KOPT-K1 (cell line): ENCODE measurements at regions not wholly inside any gene's neighbourhood (a gene's known extent, or its start where the extent isn't known, plus 50 kb on each side); places are given as distances from the start of the nearest gene placed in this dataset.
"Not testable (repeated sequence)": the region's sequence is repeated elsewhere in the genome, so short reads cannot be mapped to it uniquely, and the experiment has no call there.

Experiments used
- H3K27ac ChIP-seq: fragments of 200-600 bp; sonication (generic); 2 replicates; pipeline ENCODE4 v1.5.1; 2016; ENCODE audit warnings: antibody characterized with exemption, mild to moderate bottlenecking, low read depth, low read length; ENCODE audit not compliant: poor library complexity, severe bottlenecking
- H3K36me3 ChIP-seq: fragments of 200-600 bp; sonication (generic); 2 replicates; pipeline ENCODE4 v1.5.1; 2017; ENCODE audit warnings: antibody characterized with exemption, mild to moderate bottlenecking, low read length, moderate library complexity; ENCODE audit not compliant: insufficient read depth
- H3K9me3 ChIP-seq: fragments of 200-600 bp; sonication (generic); 2 replicates; pipeline ENCODE4 v1.5.1; 2017; ENCODE audit warnings: antibody characterized with exemption, low read length, mild to moderate bottlenecking; ENCODE audit not compliant: insufficient read depth, poor library complexity, severe bottlenecking

DNA sequence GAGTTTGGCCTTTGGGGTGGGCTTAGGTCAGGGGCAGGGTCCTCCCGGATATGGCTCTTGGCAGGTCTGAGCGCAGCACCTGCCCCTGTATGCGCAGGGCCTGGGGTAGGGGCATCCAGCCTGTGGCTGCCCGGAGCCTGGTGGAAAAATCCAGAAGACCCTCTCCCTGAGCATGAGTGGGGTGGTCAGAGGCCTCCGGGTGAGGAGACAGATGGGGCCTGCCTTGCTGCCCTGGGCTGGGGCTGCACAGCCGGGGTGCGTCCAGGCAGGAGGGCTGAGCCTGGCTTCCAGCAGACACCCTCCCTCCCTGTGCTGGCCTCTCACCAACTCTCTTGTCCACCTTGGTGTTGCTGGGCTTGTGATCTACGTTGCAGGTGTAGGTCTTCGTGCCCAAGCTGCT lies 99.1 kb downstream of the TMEM121 start:
- H3K36me3 ChIP-seq, H3K27ac ChIP-seq, H3K9me3 ChIP-seq: not testable (repeated sequence)

DNA sequence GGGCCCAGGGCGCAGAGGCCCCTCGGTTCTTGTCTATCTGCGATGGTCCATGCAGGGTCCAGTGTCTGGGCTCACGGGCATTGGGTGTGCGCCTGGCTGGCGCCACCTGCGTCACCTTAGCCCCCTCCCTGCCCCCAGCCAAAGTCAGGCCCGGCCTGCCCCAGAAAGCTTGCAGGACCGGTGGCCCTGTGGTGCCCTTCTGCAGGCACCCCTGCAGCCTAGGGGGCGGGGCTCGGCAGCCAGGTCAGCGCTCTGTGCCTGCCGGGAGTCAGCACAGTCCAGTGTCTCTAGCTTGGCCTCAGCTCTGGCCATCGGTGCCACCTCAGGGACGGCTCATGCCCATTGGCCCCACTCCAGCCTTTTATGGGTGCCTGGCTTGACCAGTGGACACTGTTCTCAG lies 99.7 kb downstream of the TMEM121 start:
- H3K36me3 ChIP-seq, H3K9me3 ChIP-seq, H3K27ac ChIP-seq: not testable (repeated sequence)

DNA sequence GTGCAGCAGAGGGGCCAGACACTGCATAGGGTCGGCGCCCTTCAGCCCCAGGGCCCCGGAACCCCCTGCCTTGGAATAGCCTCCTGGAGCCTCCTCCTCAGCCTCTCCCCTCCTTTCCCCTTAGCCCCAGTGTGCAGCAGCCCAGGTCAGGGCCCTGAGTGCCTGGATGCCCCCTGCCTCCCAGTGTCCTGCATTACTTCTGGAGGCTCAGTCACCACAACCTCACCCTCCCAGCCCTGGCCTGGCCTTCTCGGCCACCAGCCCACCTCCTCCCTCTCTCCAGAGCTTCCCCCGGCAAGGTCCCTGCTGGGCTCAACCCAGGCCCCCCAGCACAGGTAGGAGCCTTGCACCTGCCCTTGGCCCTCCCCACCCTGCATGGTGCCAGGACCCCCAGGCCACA lies 100.3 kb downstream of the TMEM121 start:
- not testable (repeated sequence) for H3K27ac ChIP-seq, H3K36me3 ChIP-seq, H3K9me3 ChIP-seq

DNA sequence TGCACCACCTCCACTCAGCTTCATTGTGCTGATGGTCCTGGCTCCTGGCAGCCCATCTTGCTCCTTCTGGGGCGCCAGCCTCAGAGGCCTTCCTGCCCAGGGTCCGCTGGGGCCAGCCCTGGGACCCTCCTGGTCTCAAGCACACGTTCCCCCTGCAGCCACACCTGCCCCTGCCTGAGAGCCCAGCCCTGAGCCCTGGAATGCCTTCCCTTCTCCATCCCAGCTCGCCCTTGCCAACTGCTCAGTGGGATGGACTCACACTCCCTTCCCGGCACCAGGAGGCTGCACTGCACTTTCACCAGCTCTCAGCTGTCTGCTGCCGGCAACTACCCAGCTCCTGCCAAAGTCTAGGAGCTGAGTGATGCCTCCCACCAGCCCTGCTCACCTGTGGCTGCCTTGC lies 100.9 kb downstream of the TMEM121 start:
- H3K36me3 ChIP-seq, H3K9me3 ChIP-seq, H3K27ac ChIP-seq: not testable (repeated sequence)

DNA sequence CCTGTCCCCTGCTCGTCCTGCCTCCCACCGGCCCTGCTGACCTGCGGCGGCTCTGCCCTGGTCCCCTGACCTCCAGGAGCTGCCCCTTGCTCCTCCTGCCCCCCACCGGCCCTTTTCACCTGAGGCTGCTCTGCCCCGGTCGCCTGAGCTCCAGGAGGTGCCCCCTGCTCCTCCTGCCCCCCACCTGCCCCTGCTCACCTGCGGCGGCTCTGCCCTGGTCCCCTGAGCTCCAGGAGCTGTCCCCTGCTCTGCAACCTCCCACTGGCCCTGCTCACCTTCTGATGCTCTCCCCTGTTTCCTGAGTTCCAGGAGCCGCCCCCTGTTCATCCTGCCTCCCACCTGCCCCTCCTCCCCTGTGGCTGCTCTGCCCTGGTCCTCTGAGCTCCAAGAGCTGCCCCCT lies 101.3 kb downstream of the TMEM121 start:
- no peaks in the 10 kb centered on the region for H3K36me3 ChIP-seq
- no peaks in the 10 kb centered on the region for H3K9me3 ChIP-seq
- no peak overlapping the region for H3K27ac ChIP-seq

DNA sequence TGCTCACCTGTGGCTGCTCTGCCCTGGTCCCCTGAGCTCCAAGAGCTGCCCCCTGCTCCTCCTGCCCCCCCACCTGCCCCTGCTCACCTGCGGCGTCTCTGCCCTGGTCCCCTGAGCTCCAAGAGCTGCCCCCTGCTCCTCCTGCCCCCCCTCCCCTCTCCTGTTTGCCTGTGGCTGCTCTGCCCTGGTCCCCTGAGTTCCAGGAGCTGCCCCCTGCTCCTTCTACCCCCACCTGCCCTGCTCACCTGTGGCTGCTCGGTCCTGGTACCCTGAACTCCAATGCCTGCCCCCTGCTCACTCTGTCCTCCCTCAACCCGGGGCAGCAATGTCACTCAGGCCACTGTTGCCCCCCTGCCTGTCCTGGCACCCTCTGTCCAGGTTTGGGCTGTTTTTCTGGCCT lies 101.7 kb downstream of the TMEM121 start:
- not testable (repeated sequence) for H3K36me3 ChIP-seq, H3K27ac ChIP-seq, H3K9me3 ChIP-seq

DNA sequence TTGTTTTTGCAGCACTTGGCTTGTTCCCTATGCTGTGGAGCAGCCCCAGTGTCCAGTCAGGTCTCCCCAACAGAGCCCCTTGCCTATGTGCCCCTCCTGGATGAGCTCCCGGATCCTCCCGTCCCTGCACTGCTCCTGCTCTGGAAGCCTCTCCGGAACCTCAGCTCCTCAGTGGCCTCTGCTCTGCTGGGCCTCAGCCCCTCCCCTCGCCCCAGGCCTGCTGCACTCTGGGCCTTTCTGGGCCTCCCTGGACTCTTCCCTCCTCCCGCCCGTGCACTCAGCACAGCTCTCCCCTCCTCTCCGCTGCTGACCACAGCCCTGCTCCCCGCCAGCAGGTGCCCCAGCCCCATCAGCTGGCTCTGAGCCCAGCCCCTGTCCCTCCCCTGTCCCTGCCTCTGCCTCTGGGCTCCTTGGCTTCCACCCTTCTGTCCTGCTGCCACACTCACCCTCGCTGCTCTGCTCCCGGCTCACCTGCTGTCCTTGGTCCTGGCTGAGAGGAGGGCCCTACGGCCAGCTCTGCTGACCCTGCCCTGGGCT lies 102.2 kb downstream of the TMEM121 start:
- H3K27ac ChIP-seq, H3K36me3 ChIP-seq, H3K9me3 ChIP-seq: not testable (repeated sequence)

DNA sequence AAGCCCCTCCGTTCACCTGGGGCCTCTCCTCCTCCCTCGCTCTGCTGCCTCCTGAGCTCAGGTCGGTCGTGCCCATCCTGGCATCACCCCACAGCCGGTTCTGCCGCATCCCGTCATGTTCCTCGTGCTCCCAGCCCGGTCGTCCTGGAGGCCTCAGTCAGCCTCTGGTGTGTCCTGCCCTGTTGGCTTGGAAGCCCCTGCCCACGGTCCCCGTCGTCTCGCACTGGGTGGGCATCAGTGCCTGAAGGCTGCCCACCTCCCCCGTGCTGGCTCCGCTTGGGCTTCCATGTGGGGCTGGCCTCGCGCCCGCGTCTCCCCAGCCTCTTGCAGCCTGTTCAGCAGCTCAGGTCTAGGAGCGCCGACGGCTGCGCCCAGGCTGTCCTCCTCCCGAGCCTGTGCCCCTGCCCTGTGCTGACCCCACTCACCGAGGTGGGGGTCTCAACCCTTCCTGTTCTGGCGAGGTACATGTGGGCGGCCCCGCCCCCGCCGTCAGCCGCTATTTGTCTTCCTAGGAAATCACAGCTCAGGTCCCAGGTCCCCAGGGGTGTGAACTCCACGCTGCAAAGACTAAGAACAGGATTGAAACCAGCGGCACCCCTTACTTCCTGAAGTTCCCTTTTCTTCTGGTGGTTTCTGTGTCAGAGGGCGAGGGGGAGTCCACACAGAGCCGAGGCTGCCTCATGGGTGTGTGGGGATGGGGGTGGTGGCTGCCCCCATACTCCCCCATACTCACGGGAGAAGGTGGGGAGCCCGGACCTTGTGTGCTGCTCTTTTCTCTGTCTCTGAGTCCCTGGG lies 102.9 kb downstream of the TMEM121 start:
- not testable (repeated sequence) for H3K27ac ChIP-seq, H3K9me3 ChIP-seq

DNA sequence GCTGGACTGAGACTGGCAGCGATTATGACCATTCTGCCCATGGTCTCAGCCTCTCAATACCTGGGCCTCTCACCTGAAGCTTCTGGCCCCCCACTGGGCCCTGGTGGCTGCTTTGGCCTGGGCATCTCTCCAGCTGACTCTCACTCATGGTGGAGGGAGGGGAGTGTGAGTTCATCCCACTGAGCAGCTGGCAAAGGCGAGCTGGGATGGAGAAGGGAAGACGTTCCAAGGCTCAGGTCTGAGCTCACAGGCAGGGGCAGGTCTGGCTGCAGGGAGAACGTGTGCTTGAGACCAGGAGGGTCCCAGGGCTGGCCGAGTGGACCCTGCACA lies 103.5 kb downstream of the TMEM121 start:
- Histone ChIP-seq H3K36me3 (no peaks in the 10 kb centered on the region), H3K9me3 (no peaks in the 10 kb centered on the region), H3K27ac (no peak overlapping the region)

More for the DNA sequence above, 102.9 kb downstream of the TMEM121 start:
- not testable (repeated sequence) for H3K36me3 ChIP-seq

DNA sequence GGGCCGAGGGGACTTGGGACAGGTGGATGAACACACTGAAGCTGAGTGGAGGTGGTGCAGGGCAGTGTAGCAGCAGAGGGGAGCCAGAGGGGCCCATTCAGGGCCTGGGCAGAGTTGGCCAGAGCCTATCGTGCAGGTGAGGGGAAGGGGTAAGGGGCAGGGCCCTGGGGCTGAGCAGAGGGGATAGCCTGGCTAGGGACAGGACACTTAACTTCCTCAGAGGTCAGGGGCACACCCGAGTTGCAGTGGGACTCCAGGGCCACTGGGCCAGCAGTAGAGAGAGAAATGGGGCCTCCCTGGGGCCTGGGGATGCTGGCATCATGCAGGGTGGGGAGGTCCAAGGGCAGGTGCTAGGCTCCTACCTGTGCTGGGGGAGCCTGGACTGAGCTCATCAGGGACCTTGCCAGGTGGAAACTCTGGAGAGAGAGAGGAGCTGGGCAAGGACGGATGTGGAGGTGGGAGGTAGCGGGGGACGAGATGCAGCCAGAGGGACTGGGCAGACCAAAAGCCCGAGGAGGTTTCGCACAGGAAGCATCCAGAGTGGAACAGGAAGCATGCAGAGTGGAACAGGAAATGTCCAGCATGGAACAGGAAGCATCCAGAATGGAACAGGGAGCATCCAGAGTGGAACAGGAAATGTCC lies 104.0 kb downstream of the TMEM121 start:
- not testable (repeated sequence) for H3K36me3 ChIP-seq, H3K9me3 ChIP-seq, H3K27ac ChIP-seq

DNA sequence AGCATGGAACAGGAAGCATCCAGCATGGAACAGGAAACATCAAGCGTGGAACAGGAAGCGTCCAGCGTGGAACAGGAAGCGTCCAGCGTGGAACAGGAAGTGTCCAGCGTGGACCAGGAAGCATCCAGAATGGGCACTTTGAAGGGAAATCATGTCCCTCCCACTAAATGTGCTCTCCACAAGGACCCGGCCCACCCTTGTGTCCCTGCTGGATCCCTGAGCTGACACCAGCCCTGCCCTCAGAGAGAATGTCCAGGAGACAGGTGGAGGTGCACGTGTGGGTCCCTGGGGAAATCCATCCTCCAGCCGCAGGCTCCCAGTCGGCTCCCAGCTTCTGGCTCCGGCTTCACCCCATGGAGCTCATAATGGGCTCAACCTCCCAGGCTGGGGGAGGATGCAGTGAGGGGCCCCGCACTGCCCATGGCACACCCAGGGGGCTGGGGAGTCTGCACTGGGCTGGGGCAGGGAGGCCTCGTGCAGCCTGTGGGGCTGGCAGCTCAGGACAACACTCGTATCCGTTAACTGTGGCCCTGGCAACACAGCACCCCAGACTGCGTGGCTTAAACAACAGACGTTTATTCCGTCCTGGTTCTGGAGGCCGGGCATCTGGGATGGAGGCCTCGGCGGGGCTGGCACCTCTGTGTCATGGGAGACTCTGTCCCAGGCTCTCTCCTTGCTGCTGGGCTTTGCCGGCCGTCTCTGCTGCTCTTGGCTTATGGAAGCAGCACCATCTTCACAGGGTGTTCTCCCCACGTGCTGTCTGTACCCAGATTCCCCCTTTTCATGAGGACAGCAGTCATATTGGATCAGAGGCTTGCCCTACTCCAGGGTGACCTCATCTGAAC lies 104.8 kb downstream of the TMEM121 start:
- H3K36me3 ChIP-seq, H3K27ac ChIP-seq, H3K9me3 ChIP-seq: not testable (repeated sequence)

DNA sequence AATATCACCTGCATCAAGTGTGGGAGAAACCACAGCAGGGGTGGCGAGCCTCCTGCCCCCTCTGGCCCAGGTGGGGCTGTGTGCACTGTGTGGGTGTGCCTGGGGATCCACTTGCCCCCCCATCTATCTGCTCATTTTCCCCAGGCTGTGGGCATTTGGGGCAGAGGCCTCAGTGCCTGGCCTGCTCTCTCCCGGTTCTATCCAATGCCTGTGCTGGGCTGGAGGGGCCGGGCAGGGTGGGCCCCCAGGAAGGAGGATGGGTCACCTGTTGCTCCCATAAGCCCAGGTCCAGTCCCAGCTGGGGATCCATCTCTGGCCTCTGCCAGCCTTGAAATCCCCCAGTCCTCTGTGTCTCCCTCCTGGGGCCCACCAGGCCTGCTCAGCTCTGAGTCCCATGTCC lies 105.6 kb downstream of the TMEM121 start:
- Histone ChIP-seq H3K36me3 (no peaks in the 10 kb centered on the region), H3K27ac (no peak overlapping the region), H3K9me3 (no peaks in the 10 kb centered on the region)

DNA sequence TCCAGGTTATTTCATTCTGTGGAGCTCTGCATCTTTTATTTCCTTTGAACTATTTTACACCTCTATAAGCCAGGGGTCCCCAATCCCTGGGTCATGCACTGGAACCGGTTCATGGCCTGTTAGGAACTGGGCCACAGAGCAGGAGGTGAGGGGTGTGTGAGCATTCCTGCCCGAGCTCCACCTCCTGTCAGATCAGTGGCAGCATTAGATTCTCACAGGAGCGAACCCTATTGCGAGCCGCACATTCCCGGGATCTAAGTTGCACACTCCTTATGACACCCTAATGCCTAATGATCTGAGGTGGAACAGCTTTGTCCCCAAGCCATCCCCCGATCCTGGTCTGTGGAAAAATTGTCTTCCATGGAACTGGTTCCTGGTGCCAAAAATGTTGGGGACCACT lies 107.2 kb downstream of the TMEM121 start:
- H3K9me3 ChIP-seq, H3K27ac ChIP-seq, H3K36me3 ChIP-seq: not testable (repeated sequence)

DNA sequence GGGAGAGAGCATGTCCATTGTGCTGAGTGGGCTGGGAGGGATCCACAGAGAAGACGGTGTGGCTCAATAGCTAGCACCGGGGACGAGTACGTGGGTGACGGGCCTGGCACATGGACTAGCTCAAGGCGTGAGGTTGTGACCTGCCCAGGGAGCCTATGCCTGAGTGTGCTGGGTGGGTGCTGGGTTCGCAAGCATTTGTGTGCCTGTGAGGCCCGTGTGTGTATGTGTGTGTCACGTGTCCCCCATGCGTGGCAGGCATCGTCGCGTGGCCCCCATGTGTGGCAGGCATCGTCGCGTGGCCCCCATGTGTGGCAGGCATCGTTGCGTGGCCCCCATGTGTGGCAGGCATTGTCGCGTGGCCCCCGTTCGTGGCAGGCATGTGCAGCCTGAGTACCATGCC lies 109.2 kb downstream of the TMEM121 start:
- Histone ChIP-seq H3K27ac (no peak overlapping the region), H3K36me3 (no peaks in the 10 kb centered on the region), H3K9me3 (no peaks in the 10 kb centered on the region)

DNA sequence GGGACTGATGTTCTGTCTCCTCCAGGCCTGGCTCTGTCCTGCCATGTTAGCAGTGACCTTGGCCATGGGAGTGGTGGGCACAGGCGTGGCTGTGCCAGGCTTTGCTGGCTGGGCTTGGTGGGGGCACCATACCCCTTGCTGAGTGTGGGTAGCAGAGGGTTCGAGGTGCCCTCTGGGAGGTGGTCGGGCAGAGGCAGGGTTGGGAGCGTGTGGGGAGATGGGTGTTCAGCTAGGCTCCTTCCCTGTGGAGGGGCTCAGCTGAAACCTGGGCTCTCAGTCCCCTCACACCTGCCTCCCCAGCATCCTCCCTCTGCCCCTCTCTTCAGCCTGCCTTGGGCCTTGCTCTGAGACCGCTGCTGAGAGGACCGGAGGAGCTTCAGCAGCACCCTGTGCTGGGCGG lies 109.6 kb downstream of the TMEM121 start:
- H3K27ac ChIP-seq, H3K9me3 ChIP-seq, H3K36me3 ChIP-seq: not testable (repeated sequence)
